ENCODE measurements at regions not wholly inside any gene's neighbourhood (a gene's known extent, or its start where the extent isn't known, plus 50 kb on each side); places are given as distances from the start of the nearest gene placed in this dataset.

- TF ChIP-seq CTCF (IDR thresholded peaks at IDR 0.05; ENCODE audit: low read depth, low read length, missing input control) (no peak), ATF3 (IDR thresholded peaks at IDR 0.05) (no peak), EGR1 (IDR thresholded peaks at IDR 0.05; ENCODE audit: low read depth in 2 of 2) (no peak), RAD21 (IDR thresholded peaks at IDR 0.05) (no peak)
Observed at GRCh38 chr14:71454010-71454409, 478.2 kb upstream of the RGS6 start (continued).

- H3K27ac ChIP-seq (ENCODE audit: low read depth in 1 of 2, low read length in 2 of 2), result no peak overlapping the region
Observed at GRCh38 chr14:71454513-71455332, 477.5 kb upstream of the RGS6 start.

More at GRCh38 chr14:71454513-71455332, 477.5 kb upstream of the RGS6 start:
- TF ChIP-seq JUND (IDR thresholded peaks at IDR 0.05) (no peak), ZBTB33 (IDR thresholded peaks at IDR 0.05) (no peak), MAX (IDR thresholded peaks at IDR 0.05) (no peak), YY1 (IDR thresholded peaks at IDR 0.05) (no peak), NR2F2 (IDR thresholded peaks at IDR 0.05) (no peak), RAD21 (IDR thresholded peaks at IDR 0.05) (no peak), FOXA1 (IDR thresholded peaks at IDR 0.05) (no peak), HNF4G (IDR thresholded peaks at IDR 0.05) (no peak), HNF4A (conservative IDR thresholded peaks at IDR 0.05) (no peak), TAF1 (conservative IDR thresholded peaks at IDR 0.05) (no peak), CTCF (IDR thresholded peaks at IDR 0.05; ENCODE audit: low read depth, low read length, missing input control) (no peak), FOXA2 (IDR thresholded peaks at IDR 0.05) (no peak), SP1 (IDR thresholded peaks at IDR 0.05) (no peak), RXRA (IDR thresholded peaks at IDR 0.05) (no peak), REST (IDR thresholded peaks at IDR 0.05) (no peak), GABPA (IDR thresholded peaks at IDR 0.05 in 1 of 2, conservative IDR thresholded peaks at IDR 0.05 in 1 of 2) (no peak), EGR1 (IDR thresholded peaks at IDR 0.05; ENCODE audit: low read depth in 2 of 2) (no peak), ATF3 (IDR thresholded peaks at IDR 0.05) (no peak)
- WGBS, result 51% methylated on average over 6 of the region's 6 CpGs
- Histone ChIP-seq H3K4me3 (ENCODE audit: low read depth in 1 of 3, low read length in 3 of 3) (no peak overlapping the region), H3K9ac (ENCODE audit: low read depth in 1 of 2, low read length in 2 of 2) (no peak overlapping the region), H3K9me3 (ENCODE audit: control insufficient read depth in 4 of 4, low read length in 3 of 4) (no peaks in the 10 kb centered on the region), H3K36me3 (ENCODE audit: control insufficient read depth in 4 of 4, insufficient read depth in 3 of 4, low read depth in 1 of 4, low read length in 3 of 4) (no peaks in the 10 kb centered on the region), H3K27me3 (ENCODE audit: control insufficient read depth in 4 of 4, insufficient read depth in 4 of 4, low read length in 3 of 4) (no peaks in the 10 kb centered on the region), H3K4me1 (ENCODE audit: control insufficient read depth in 4 of 4, insufficient read depth in 4 of 4, low read length in 3 of 4) (peaks cover 0 to 6% (median 3%) of the 10 kb centered on the region in 4 donors)
- no peak for DNase-seq (ENCODE audit: low spot score)
